ENCODE measurements at regions not wholly inside any gene's neighbourhood (a gene's known extent, or its start where the extent isn't known, plus 50 kb on each side); places are given as distances from the start of the nearest gene placed in this dataset.

DNA sequence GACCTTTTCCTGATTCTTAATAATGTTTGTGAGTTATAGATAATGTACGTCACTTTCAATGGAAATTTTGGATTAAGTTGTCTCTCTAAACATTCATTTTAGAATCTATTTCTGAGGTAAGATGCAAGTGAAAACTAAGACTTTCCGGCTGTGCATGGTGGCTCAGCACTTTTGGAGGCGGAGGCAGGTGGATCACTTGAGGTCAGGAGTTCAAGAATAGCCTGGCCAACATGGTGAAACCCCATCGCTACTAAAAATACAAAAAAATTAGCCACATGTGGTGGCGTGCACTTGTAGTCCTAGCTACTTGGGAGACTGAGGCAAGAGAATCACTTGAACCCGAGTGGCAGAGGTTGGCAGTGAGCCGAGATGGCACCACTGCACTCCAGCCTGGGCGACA lies 524.6 kb upstream of the SLIT2 start:
- Mint-ChIP-seq H3K4me3 (no peak overlapping the region), H3K9me3 (no peaks in the 10 kb centered on the region), H3K4me1 (ENCODE audit: low read depth) (peaks cover 8% of the 10 kb centered on the region), H3K27me3 (no peaks in the 10 kb centered on the region), H3K36me3 (ENCODE audit: low read depth) (no peaks in the 10 kb centered on the region), H3K27ac (no peak overlapping the region)
- intact Hi-C loops (cut with micrococcal nuclease) = no loop called here

DNA sequence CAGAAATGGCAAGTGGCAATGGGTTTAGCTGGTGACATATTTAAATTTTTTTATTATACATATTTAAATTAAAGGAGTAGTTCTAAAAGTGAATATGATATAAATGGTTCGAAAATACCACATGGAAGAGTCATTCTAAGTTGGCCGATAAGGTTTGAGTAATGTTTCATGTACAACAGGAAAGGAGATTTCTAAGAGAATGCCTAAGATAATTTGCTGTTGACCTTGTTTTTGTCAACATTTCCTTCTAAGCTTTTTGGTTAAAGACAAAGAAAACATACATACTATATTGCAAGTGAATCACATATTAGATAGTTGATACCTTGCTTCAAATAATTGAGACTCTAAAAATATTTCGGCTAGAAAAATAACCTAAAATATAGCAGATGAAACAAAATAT lies 526.6 kb upstream of the SLIT2 start:
- Mint-ChIP-seq H3K4me3 (no peak overlapping the region), H3K27me3 (no peaks in the 10 kb centered on the region), H3K27ac (no peak overlapping the region), H3K36me3 (ENCODE audit: low read depth) (no peaks in the 10 kb centered on the region), H3K4me1 (ENCODE audit: low read depth) (peaks cover 7% of the 10 kb centered on the region), H3K9me3 (no peaks in the 10 kb centered on the region)
- intact Hi-C loops (cut with micrococcal nuclease) = no loop called here

DNA sequence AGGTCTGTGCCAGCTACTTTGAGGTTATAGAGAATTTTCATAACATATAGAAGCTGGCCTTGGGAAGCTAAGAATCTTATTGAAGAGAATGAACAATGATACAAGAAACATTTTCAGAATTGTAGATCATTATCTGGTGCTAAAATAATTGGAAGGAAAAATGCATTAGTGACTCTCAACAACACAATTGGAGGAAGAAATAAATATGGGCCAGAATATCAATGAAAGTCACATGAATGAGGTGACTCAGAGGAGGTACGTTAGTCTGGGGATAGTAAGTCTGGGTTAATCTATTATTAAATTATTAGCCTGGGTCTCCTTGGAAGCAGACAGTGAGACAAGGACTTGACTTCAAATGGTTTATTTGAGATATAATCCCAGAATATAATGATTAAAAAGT lies 529.3 kb upstream of the SLIT2 start:
- Mint-ChIP-seq H3K9me3 (no peaks in the 10 kb centered on the region), H3K27ac (no peak overlapping the region), H3K36me3 (ENCODE audit: low read depth) (no peaks in the 10 kb centered on the region), H3K4me3 (no peak overlapping the region), H3K4me1 (ENCODE audit: low read depth) (no peaks in the 10 kb centered on the region), H3K27me3 (no peaks in the 10 kb centered on the region)
- intact Hi-C loops (cut with micrococcal nuclease) = no loop called here

DNA sequence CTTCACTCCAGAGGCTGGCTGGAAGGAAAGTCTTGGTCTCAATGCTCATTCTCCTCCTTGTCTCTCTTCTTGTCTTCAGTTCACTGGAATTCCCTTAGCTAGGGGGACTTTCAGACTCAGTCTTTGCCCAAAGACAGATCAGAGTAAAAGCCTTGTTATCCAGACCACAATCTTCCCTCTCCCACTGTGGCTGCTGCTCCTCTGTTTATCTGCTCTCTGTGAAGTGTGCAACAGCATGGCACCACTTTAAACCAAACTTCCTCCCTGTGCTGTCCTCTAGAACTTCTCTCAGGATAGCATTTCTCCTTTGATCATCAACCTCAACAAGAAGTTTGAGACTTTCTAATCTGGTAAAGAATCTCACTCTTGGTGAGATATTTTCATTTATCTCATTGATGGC lies 530.1 kb upstream of the SLIT2 start:
- intact Hi-C loops (cut with micrococcal nuclease) = no loop called here
- Mint-ChIP-seq H3K4me1 (ENCODE audit: low read depth) (no peaks in the 10 kb centered on the region), H3K27me3 (no peaks in the 10 kb centered on the region), H3K4me3 (no peak overlapping the region), H3K9me3 (no peaks in the 10 kb centered on the region), H3K27ac (no peak overlapping the region), H3K36me3 (ENCODE audit: low read depth) (no peaks in the 10 kb centered on the region)

DNA sequence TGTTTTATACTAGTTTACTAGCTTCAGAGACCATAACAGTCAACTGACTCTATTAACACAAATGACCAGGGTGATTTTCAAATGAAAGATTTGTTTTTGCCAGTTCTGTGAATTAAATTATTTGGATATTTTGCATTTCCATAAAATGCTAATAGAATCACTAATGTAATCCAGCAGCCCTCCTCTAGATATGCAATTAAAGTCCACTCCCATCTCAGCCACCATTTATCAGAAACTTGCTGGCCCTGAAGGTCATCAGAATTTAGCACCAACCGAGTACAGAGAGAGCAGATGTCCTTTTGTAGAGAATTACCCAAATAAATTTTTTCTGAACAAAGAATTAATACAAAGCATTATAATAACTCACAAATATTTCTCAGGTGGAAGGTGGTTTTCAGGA lies 531.1 kb upstream of the SLIT2 start:
- no peaks in the 10 kb centered on the region for H3K9me3 Mint-ChIP-seq
- no peaks in the 10 kb centered on the region for H3K36me3 Mint-ChIP-seq (ENCODE audit: low read depth)
- H3K27ac Mint-ChIP-seq = no peak overlapping the region
- H3K4me3 Mint-ChIP-seq = no peak overlapping the region
- no peaks in the 10 kb centered on the region for H3K4me1 Mint-ChIP-seq (ENCODE audit: low read depth)
- H3K27me3 Mint-ChIP-seq = no peaks in the 10 kb centered on the region
- intact Hi-C loops (cut with micrococcal nuclease) = no loop called here

DNA sequence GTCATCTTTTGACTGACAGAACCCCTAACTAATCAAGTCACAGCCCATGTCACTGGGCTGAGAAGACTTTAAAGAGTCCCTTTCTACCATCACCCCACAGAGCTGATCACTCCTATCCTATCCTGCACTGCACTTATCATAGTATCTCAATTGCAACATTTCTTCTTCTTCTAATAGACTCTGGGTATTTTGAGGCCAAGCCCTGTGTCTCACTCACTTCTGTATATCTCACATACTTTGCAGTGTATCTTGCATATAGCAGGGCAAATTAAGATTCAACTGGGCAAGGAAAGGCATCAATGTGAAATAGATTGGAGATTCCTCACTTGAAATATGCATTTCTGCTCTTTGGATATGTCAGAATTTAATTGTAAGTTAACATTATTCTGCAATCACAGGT lies 531.5 kb upstream of the SLIT2 start:
- intact Hi-C loops (cut with micrococcal nuclease) = no loop called here
- no peaks in the 10 kb centered on the region for H3K9me3 Mint-ChIP-seq
- H3K4me1 Mint-ChIP-seq (ENCODE audit: low read depth) = no peaks in the 10 kb centered on the region
- H3K27me3 Mint-ChIP-seq = no peaks in the 10 kb centered on the region
- no peak overlapping the region for H3K4me3 Mint-ChIP-seq
- H3K36me3 Mint-ChIP-seq (ENCODE audit: low read depth) = no peaks in the 10 kb centered on the region
- no peak overlapping the region for H3K27ac Mint-ChIP-seq

DNA sequence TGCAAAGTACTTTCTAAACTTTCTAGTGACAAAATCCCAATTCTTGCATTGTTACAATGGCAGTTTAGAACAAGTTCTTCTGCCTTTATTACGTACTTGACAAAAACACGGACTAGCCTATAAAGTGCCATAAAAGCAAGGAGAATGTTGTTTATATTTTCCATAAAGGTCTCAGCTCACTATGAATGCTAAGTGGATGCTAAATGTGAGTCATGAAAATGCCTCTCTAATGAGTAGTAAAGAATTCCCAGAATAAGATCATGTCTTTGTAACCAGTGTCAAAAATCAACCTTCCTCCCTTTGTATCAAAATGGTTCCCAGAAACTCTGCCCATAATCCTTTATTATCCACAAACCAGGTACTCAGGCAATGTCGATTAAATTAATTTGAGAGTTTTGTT lies 539.8 kb upstream of the SLIT2 start:
- H3K27me3 Mint-ChIP-seq = no peaks in the 10 kb centered on the region
- H3K9me3 Mint-ChIP-seq = peaks cover 11% of the 10 kb centered on the region
- no peaks in the 10 kb centered on the region for H3K36me3 Mint-ChIP-seq (ENCODE audit: low read depth)
- H3K4me3 Mint-ChIP-seq = no peak overlapping the region
- H3K4me1 Mint-ChIP-seq (ENCODE audit: low read depth) = no peaks in the 10 kb centered on the region
- H3K27ac Mint-ChIP-seq = no peak overlapping the region
- intact Hi-C loops (cut with micrococcal nuclease) = no loop called here

DNA sequence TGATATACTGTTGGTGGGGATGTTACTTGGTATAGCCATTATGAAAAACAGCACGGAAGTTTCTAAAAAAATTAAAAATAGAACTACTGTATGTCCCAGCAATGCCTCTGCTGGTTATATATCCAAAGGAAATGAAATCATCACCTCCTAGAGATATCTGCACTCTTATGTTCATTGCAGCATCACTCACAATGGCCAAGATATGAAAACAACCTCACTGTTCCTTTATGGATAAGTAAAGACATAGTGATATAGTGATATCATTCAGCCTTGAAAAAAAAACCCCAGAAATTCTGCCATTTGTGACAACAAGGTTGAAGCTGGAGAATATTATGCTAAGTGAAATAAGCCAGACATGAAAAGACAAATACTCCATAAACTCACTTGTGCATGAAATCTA lies 543.8 kb upstream of the SLIT2 start:
- Mint-ChIP-seq H3K36me3 (ENCODE audit: low read depth) (no peaks in the 10 kb centered on the region), H3K9me3 (peaks cover 4% of the 10 kb centered on the region), H3K4me3 (no peak overlapping the region), H3K27ac (no peak overlapping the region), H3K4me1 (ENCODE audit: low read depth) (no peaks in the 10 kb centered on the region), H3K27me3 (no peaks in the 10 kb centered on the region)
- intact Hi-C loops (cut with micrococcal nuclease) = no loop called here

DNA sequence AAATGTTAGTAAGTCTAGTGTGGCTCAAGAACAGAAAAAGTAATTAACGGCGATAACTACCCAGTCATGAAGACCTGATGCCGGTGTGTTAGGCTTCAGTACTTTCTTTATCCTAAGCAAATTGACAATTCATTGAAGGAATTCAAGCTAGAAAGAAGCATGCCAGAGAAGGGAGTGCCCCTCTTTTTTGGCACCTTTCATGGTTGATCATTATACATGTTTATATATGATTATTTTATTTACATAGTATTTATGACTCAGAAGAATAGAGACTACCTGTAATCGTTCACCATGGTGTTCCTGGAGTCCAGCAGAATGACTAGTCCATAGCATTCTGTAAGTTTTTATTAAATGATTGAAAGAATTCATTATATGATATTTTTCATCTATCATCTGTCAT lies 548.3 kb upstream of the SLIT2 start:
- intact Hi-C loops (cut with micrococcal nuclease) = no loop called here
- Mint-ChIP-seq H3K27me3 (no peaks in the 10 kb centered on the region), H3K4me1 (ENCODE audit: low read depth) (no peaks in the 10 kb centered on the region), H3K27ac (no peak overlapping the region), H3K36me3 (ENCODE audit: low read depth) (no peaks in the 10 kb centered on the region), H3K9me3 (peaks cover under 1% of the 10 kb centered on the region), H3K4me3 (no peak overlapping the region)

DNA sequence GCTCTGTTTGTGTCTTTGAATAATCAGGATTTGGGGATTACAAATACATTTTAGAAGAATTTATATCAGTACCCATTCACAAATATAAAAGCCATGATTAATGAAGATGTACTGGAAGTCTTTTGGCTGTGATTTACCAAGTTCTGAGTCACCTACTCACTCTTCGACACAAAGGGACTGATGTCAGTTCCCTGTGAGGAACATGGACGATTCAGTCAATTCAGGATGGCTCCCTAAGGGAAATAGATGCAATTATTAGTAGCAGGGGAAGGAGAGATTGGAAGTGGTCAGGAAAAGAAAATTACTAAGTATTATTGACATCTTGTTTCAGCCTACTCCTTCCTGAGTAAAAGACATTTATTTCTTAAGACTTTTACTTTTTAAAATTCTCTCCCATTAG lies 550.7 kb upstream of the SLIT2 start:
- Mint-ChIP-seq H3K36me3 (ENCODE audit: low read depth) (no peaks in the 10 kb centered on the region), H3K27me3 (no peaks in the 10 kb centered on the region)
- intact Hi-C loops (cut with micrococcal nuclease) = no loop called here

DNA sequence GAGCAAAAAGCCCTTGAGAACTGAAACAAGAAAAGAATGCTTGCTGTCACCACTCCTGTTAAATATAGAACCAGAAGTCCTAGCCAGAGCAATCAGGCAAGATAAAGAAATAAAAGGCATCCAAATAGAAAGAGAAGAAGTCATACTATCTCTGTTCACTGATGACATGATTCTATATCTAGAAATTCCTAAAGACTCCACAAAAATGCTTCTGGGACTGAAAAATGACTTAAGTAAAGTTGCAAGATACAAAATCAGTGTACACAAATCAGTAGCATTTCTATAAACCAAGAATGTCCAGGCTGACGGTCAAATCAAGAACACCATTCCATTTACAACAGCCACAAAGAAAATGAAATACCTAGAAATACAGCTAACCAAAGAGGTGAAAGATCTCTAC lies 552.7 kb upstream of the SLIT2 start:
- Mint-ChIP-seq H3K27ac (no peak overlapping the region), H3K27me3 (no peaks in the 10 kb centered on the region), H3K4me1 (ENCODE audit: low read depth) (no peaks in the 10 kb centered on the region), H3K9me3 (peaks cover 8% of the 10 kb centered on the region), H3K36me3 (ENCODE audit: low read depth) (no peaks in the 10 kb centered on the region), H3K4me3 (no peak overlapping the region)
- intact Hi-C loops (cut with micrococcal nuclease) = no loop called here

More for the DNA sequence above, 550.7 kb upstream of the SLIT2 start:
- Mint-ChIP-seq H3K27ac (no peak overlapping the region), H3K4me1 (ENCODE audit: low read depth) (no peaks in the 10 kb centered on the region), H3K4me3 (no peak overlapping the region), H3K9me3 (peaks cover 8% of the 10 kb centered on the region)

DNA sequence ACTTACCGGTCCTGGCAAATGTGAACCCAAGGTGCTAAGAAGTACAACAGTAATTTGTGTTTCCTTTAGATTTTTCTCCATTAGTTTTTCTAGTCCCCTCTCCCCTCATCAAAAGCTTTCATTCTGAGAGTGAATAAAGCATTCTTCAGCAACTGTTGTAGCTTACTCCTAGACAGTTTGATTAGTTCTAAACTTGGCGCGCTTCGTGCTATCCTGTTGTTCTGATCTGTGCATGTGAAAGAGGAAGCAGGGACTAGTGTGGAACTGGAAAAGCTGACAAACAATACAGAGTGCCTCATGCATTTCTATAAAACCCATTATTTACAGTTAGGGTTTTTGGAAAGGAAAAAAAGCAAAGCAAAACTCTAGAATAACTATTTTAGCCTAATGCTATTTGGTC lies 556.9 kb upstream of the SLIT2 start:
- no peaks in the 10 kb centered on the region for H3K27me3 Mint-ChIP-seq

DNA sequence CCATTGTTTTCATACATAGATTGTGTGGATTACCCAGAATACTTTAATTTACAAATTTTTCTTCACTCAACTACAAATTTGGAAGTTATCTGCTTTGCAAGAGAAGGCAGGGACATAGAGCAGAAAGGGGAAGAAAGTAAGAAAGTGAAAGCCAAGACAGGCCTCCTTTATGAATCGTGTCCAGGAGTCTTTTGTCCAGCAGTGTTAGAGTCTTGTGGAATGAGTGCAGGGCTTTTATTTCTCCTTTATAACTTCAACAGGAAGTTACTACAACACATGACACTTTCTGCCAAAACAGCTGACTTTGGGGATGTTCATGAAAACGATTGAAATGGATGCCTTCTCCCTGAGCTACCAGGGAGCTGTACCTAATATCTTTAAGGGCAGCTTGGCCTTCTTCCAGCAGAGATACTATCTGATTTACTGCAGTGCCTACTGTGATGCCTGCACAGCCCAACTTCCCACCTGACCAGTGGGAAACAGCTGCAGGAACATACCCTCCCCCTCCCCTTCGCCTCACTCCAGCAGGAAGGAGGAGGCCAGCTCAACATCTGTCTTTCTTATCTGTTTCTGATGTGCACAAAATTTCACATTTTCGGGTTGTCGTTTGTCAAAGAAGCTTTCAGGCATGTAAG lies 557.7 kb upstream of the SLIT2 start:
- no peak overlapping the region for H3K27ac Mint-ChIP-seq
- H3K9me3 Mint-ChIP-seq = peaks cover 8% of the 10 kb centered on the region
- H3K36me3 Mint-ChIP-seq (ENCODE audit: low read depth) = no peaks in the 10 kb centered on the region
- H3K4me3 Mint-ChIP-seq = no peak overlapping the region
- no peaks in the 10 kb centered on the region for H3K4me1 Mint-ChIP-seq (ENCODE audit: low read depth)
- no peaks in the 10 kb centered on the region for H3K27me3 Mint-ChIP-seq
- intact Hi-C loops (cut with micrococcal nuclease) = no loop called here

More for the DNA sequence above, 556.9 kb upstream of the SLIT2 start:
- H3K36me3 Mint-ChIP-seq (ENCODE audit: low read depth) = no peaks in the 10 kb centered on the region
- H3K27ac Mint-ChIP-seq = no peak overlapping the region
- H3K9me3 Mint-ChIP-seq = peaks cover 8% of the 10 kb centered on the region
- intact Hi-C loops (cut with micrococcal nuclease) = no loop called here
- H3K4me3 Mint-ChIP-seq = no peak overlapping the region
- H3K4me1 Mint-ChIP-seq (ENCODE audit: low read depth) = no peaks in the 10 kb centered on the region

DNA sequence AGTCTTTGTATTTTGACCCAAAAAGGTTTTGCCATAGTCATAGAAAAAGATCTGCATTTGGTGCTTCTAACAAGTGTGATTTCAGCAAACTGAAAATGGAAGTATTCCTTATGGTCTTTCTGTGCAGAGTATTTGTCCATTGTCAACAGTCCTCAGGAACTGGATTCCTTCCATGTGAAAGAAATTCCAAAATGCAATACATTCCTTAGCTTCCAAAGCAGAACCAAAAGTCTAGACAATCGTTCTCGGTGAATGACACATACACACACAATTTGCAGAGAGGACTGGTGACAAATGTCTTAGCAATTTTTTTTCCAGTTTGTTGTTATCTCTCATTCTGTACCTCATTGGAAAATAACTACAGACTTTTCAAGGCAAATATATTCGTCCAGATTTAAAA lies 562.2 kb upstream of the SLIT2 start:
- Mint-ChIP-seq H3K4me1 (ENCODE audit: low read depth) (no peaks in the 10 kb centered on the region), H3K27ac (no peak overlapping the region), H3K9me3 (no peaks in the 10 kb centered on the region), H3K27me3 (no peaks in the 10 kb centered on the region), H3K36me3 (ENCODE audit: low read depth) (no peaks in the 10 kb centered on the region), H3K4me3 (no peak overlapping the region)
- intact Hi-C loops (cut with micrococcal nuclease) = no loop called here

DNA sequence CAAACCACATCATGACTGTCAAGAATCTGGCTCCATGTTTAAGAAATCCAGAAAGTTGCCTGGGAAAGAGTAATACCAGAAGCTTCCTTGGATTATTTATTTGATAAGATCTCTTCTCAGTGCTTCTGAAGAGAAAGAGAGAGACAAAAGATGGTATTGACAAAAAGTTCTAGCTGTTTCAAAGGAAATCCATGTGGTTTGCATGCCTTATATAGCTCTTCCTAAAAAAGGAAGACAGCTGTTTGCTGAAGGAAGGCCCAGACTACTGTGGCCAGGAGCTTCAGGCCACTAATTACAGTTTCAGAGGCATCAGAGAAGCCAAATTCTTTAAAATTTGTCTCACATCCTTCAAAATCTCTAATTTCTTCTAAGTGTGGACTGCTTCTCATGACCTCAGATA lies 565.2 kb upstream of the SLIT2 start:
- H3K36me3 Mint-ChIP-seq (ENCODE audit: low read depth) = no peaks in the 10 kb centered on the region
- no peaks in the 10 kb centered on the region for H3K9me3 Mint-ChIP-seq
- no peak overlapping the region for H3K4me3 Mint-ChIP-seq
- intact Hi-C loops (cut with micrococcal nuclease) = no loop called here
- H3K27me3 Mint-ChIP-seq = no peaks in the 10 kb centered on the region
- H3K4me1 Mint-ChIP-seq (ENCODE audit: low read depth) = no peaks in the 10 kb centered on the region
- H3K27ac Mint-ChIP-seq = no peak overlapping the region

Data from dendritic cell treated with granulocyte-macrophage colony-stimulating factor and Interleukin-4, amounts not matched to agents 40 ng/mL and 50 ng/mL, for 4 days (primary cell).